OCI-LY3 (cell line): ENCODE measurements at regions not wholly inside any gene's neighbourhood (a gene's known extent, or its start where the extent isn't known, plus 50 kb on each side); places are given as distances from the start of the nearest gene placed in this dataset.

Experiments used
- H2AFZ ChIP-seq: fragments of 200-600, 300-600 bp; shearing (Covaris generic); 2 replicates; pipeline ENCODE4 v1.6.0; 2014; ENCODE audit warnings: antibody characterized with exemption, low read depth, low read length
- H3K27ac ChIP-seq: fragments of 200-600, 300-600 bp; sonication (generic); 2 replicates; pipeline ENCODE4 v1.5.1; 2014; ENCODE audit warnings: mild to moderate bottlenecking, low read length, moderate library complexity, mixed read lengths
- H3K27me3 ChIP-seq: fragments of 200-600, 300-600 bp; sonication (generic); 2 replicates; pipeline ENCODE4 v1.6.1; 2014; ENCODE audit warnings: low read depth, low read length, mixed read lengths
- H3K36me3 ChIP-seq: fragments of 200-600, 300-600 bp; sonication (generic); replicated peaks from 2 replicates; pipeline ENCODE3; 2014; ENCODE audit warnings: low read depth, low read length, mixed read lengths
- H3K4me1 ChIP-seq: fragments of 300-600, 200-600 bp; sonication (generic); 2 replicates; pipeline ENCODE4 v1.6.1; 2014; ENCODE audit warnings: low read length, mixed read lengths
- H3K4me2 ChIP-seq: fragments of 200-600, 300-600 bp; sonication (generic); 2 replicates; pipeline ENCODE4 v1.6.1; 2014; ENCODE audit warnings: low read length, mixed read lengths
- H3K4me3 ChIP-seq: fragments of 300-600, 200-600 bp; sonication (generic); 2 replicates; pipeline ENCODE4 v1.5.1; 2014; ENCODE audit warnings: antibody characterized with exemption, mild to moderate bottlenecking, low read length, moderate library complexity
- H3K79me2 ChIP-seq: fragments of 300-600, 200-600 bp; shearing (Covaris generic); 2 replicates; pipeline ENCODE4 v1.6.1; 2014; ENCODE audit warnings: mild to moderate bottlenecking, low read length, mixed read lengths
- H3K9ac ChIP-seq: fragments of 300-600, 200-600 bp; shearing (Covaris generic); 2 replicates; pipeline ENCODE4 v1.6.0; 2014; ENCODE audit warnings: mild to moderate bottlenecking, low read length, moderate library complexity
- H3K9me3 ChIP-seq: fragments of 200-600, 300-600 bp; shearing (Covaris generic); 2 replicates; pipeline ENCODE4 v1.6.1; 2014; ENCODE audit warnings: low read length, mixed read lengths; ENCODE audit not compliant: insufficient read depth
- H4K20me1 ChIP-seq: fragments of 200-600, 300-600 bp; sonication (generic); 2 replicates; pipeline ENCODE4 v1.6.1; 2016; ENCODE audit warnings: low read length, mixed read lengths; ENCODE audit not compliant: insufficient read depth
- EZH2phosphoT487 ChIP-seq: fragments of 200-600 bp; shearing (Covaris generic); IDR thresholded peaks from 2 replicates; pipeline ENCODE4 v1.6.1; 2018; ENCODE audit warnings: antibody characterized with exemption, mixed run types, low read depth
- TF ChIP-seq, protein P1 (sequence below): fragments of 200-600, 300-600 bp; sonication (generic); IDR thresholded peaks from 2 replicates; pipeline ENCODE4 v1.5.1; 2014; ENCODE audit warnings: antibody characterized with exemption, low read length, low read depth

DNA sequence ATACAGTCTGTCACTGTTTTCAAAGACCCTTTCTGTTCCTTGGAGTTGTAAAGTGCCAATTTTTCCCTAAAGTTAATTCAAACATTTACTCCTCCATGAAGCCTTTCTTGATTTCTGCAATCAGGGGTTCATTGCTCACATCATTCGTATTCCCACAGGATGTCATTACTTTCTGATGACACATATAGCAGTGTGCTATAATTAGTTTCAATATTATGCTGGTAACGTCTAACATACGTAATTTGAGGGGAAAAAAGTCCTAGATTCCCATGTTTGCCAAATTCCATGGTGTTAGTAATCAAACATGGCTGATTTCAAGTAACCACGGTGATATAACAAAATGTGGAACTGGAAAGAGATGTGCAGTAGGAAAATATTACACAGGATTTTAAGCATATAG is 468.2 kb upstream of the MEF2C start:
- TF ChIP-seq, protein P1, sequence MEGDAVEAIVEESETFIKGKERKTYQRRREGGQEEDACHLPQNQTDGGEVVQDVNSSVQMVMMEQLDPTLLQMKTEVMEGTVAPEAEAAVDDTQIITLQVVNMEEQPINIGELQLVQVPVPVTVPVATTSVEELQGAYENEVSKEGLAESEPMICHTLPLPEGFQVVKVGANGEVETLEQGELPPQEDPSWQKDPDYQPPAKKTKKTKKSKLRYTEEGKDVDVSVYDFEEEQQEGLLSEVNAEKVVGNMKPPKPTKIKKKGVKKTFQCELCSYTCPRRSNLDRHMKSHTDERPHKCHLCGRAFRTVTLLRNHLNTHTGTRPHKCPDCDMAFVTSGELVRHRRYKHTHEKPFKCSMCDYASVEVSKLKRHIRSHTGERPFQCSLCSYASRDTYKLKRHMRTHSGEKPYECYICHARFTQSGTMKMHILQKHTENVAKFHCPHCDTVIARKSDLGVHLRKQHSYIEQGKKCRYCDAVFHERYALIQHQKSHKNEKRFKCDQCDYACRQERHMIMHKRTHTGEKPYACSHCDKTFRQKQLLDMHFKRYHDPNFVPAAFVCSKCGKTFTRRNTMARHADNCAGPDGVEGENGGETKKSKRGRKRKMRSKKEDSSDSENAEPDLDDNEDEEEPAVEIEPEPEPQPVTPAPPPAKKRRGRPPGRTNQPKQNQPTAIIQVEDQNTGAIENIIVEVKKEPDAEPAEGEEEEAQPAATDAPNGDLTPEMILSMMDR: no peak
- no peak for TF ChIP-seq EZH2phosphoT487
- Histone ChIP-seq H3K9ac (no peak overlapping the region), H4K20me1 (no peaks in the 10 kb centered on the region), H3K4me2 (no peak overlapping the region), H3K27me3 (no peaks in the 10 kb centered on the region), H3K4me1 (peaks cover 20% of the 10 kb centered on the region), H3K9me3 (no peaks in the 10 kb centered on the region), H3K27ac (no peak overlapping the region), H3K36me3 (no peaks in the 10 kb centered on the region), H2AFZ (no peak overlapping the region), H3K79me2 (no peaks in the 10 kb centered on the region), H3K4me3 (no peak overlapping the region)

DNA sequence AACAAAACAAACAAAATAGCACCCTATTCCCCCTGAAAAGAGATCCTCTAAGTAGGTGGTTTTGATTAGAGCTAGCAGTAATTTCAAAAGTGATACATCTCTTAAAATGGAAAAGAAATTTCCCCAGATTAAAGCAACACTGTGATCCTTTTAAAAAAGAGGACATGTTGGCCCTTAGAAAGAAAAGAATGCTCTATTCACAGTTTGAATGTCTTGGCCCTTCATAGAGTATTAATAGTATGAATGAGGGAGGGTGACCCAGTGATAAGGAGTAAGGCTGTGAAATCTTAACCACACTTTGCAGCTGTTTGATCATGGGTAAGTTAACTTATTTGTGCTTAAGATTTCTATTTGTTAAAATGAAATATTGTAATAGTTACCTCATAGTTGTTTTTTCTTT is 467.7 kb upstream of the MEF2C start:
- Histone ChIP-seq H2AFZ (no peak overlapping the region), H3K27ac (no peak overlapping the region), H3K9me3 (no peaks in the 10 kb centered on the region), H3K4me2 (no peak overlapping the region), H3K79me2 (no peaks in the 10 kb centered on the region), H3K4me3 (no peak overlapping the region), H3K9ac (no peak overlapping the region), H4K20me1 (no peaks in the 10 kb centered on the region), H3K4me1 (peaks cover 20% of the 10 kb centered on the region), H3K36me3 (no peaks in the 10 kb centered on the region), H3K27me3 (no peaks in the 10 kb centered on the region)
- TF ChIP-seq, protein P1: no peak
- TF ChIP-seq EZH2phosphoT487: no peak

DNA sequence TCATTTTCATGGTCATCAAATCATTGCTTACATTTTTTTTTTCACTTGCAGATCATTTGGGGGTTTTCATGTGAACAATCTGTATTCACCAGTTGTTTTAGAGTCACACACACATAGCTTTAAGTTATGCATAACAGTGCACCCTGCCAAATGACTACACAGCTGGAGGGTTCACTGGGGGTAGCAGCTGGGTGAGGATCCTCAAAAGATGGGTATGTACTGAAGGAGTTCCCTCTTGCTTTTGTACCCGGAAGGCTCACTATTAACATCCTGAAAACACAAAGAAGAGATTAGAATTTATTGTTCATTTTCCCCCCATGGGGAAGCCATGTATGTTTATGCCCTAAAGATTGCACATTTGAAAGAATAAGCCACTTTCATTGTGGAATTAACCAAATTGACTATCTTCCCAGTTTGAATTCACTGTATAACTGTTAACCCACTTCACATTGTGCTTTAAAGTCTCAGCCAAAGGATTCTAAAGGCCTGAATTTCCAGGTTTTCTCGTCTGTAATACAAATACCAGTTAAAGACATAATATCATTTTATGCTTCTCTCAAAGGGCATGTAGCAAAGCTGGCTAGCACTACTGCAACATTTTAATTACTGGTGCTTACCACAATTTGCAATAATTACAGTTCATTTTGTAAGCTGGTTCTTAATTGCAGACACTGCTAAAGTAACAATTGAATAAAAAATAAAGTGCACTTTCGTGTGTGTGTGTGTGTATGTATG is 466.4 kb upstream of the MEF2C start:
- Histone ChIP-seq H3K9me3 (no peaks in the 10 kb centered on the region), H2AFZ (no peak overlapping the region), H3K9ac (no peak overlapping the region), H3K4me1 (peaks cover 26% of the 10 kb centered on the region), H3K79me2 (no peaks in the 10 kb centered on the region), H3K27me3 (no peaks in the 10 kb centered on the region), H4K20me1 (no peaks in the 10 kb centered on the region), H3K4me3 (no peak overlapping the region), H3K4me2 (no peak overlapping the region), H3K36me3 (no peaks in the 10 kb centered on the region), H3K27ac (no peak overlapping the region)
- no peak for TF ChIP-seq EZH2phosphoT487

DNA sequence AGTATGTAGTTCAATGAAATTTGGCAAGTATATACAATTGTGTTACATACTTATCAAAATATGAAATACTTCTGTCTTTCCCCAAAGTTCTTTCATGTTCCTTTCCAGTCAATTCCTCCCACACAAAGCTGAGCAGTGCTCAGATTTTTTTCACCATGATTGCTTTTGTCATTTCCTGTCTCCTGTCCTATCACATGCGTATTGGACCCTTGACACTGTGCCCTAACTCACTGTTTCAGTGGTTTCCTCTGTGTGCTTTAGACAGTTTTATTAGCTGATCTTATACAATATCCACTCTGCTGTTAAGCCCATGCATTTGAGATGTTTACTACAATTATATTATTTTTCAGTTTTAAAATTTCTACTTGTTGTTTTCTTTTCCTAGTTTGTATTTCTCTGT is 463.6 kb upstream of the MEF2C start:
- H3K36me3 ChIP-seq: no peaks in the 10 kb centered on the region

More for the DNA sequence above, 463.6 kb upstream of the MEF2C start:
- Histone ChIP-seq H3K4me2 (no peak overlapping the region), H3K79me2 (no peaks in the 10 kb centered on the region), H3K9ac (no peak overlapping the region), H3K27ac (no peak overlapping the region), H3K4me1 (peaks cover 45% of the 10 kb centered on the region), H3K4me3 (no peak overlapping the region), H4K20me1 (no peaks in the 10 kb centered on the region), H3K9me3 (no peaks in the 10 kb centered on the region), H2AFZ (no peak overlapping the region), H3K27me3 (no peaks in the 10 kb centered on the region)
- no peak for TF ChIP-seq EZH2phosphoT487
- TF ChIP-seq, protein P1: no peak
